Astrocyte of the hippocampus (primary cell): ENCODE measurements at regions not wholly inside any gene's neighbourhood (a gene's known extent, or its start where the extent isn't known, plus 50 kb on each side); places are given as distances from the start of the nearest gene placed in this dataset.

Experiments
- DNase-seq: peaks from one replicate; pipeline ENCODE4 v3.0.0; 2011; ENCODE audit warnings: low read depth, low spot score

DNA sequence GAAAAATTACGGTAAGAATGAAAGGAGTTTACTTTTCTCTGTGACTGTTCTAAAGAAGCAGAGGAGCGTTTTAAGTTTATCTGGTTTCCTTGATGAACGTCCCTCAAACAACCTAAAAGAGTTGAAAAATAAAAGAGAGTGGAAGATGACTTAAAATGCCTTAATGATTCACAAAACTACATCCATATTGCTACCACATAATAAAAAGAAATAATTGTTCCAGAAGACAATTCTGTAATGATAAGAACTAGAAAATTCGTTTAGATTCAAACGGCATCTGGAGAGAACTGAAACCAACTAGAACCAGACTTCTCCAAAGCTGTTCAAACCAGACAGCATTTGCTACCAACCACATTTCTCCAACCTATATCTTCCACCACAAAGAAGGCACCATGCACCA lies 68.1 kb downstream of the TEKT4 start:
- DNase-seq = no peak

DNA sequence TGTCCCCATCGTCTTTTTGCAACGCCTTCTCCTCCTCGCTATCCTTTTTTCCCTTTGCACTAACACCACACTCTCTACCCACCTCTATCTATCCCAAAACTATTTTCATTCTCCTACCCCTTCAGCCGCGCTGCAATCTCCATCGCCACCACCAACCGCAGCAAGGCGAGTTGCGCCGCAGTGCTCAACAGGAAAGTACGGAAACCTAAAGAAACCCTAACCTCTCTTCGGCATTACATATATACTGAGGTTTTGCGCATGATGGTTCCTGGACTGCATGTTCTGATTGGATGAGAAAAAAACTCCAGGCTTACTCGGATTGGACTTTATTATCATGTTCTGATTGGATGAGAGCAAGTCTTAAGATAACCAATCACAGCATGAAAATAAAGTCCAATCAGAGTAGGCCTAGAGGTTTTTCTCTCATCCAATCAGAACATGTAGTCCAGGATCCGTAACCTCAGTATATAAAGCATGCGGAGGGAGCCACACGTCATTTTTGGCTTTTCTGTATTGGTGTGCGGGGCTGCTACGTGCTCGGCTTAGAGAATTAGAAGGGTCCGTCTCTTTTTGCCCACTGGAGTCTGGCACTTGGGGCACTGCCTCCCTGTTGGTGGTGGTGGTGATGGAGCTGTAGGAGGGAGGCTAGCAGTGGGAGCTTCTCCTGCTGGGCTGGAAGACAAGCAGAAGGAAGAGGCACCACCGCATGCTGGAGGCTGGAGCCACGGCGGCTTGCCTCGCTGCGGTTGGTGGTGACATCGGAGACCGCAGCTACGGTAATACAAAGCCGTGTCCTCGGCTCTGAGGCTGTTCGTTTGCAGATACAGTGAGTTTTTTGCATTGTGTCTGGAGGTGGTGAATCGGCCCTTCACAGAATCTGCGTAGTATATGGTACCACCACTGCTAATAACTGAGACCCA lies 76.1 kb downstream of the TEKT4 start:
- no peak for DNase-seq

DNA sequence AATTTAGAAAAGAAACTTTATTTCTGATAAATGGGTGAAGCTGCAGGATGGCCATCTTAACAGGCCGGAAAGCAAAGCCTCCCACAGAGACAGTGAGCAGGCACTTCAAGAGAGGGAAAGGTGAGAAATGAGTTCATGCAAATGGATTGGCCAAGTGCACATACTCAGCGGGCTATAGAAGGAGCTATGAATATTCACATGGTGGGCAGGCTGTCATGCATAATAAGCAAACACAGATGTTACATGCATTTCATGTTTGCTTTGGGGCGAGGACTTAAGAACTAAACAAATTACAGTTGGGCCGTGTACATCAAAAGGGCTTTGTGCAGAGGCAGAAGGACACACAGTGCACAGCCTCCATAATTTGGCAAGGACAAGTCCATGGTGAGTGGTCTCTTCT lies 69.8 kb upstream of the MAL start:
- no peak for DNase-seq

DNA sequence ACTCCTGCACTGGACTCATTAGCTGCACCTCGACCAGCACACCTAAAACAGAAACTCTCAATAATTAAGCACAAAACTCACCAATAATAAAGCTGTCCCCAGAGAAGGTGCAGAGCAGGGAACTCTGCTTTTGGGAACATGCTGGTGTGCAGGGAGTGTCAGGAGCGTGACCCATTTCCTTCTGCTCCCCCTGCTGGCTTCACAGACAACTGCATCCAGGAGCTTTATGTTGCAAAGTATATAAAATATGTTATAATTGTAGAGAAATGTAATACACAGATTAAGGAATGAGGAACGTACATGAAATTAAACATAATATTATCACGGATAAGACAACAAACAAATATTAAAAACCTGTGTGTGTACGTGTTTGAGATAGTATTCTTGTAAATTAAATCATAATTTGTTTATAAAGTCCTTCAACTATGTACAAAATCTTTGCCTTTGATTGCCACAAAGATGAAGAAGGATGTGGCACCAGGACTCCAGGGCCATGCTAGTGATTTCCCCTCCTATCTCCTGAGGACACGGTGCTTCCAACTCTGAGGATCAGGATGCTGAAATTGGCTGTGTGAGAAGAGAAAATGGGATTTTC lies 68.6 kb upstream of the MAL start:
- peak; percentile 50 for DNase-seq

DNA sequence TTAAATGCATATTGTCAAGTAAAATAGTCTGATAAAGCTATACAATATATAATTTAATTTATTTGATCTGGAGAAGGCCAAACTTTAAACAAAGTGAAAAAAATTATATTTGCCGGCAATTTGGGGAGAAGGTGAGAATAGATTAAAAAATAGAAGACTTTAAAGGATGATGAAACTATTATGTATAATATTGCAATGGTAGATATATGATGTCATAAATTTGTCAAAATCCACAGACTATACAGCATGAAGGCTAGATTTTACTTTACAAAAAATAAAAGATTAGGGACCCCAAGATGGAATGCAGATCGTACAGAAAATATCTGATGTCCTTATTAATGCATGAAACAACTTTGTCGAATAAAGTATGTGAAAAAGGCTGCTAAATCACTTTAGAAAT lies 67.3 kb upstream of the MAL start:
- no peak for DNase-seq

DNA sequence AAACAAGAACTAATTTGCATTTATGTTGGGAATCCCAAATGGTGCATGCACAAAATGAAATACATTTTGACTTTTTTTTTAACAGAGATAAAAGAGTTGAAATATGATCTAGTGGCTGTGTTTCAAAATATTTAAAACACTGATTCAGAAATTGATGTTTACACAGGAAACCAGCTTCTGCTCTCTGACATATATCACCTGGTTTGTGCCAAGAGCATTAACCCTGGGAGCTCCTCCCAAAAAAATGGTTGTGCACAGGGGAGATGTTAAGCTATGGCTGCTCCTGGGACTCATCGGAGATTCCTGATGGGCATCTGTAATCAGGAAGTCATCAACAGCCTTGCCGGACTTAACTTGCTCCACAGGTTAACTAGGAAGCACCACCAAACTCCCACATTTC lies 65.2 kb upstream of the MAL start:
- no peak for DNase-seq

DNA sequence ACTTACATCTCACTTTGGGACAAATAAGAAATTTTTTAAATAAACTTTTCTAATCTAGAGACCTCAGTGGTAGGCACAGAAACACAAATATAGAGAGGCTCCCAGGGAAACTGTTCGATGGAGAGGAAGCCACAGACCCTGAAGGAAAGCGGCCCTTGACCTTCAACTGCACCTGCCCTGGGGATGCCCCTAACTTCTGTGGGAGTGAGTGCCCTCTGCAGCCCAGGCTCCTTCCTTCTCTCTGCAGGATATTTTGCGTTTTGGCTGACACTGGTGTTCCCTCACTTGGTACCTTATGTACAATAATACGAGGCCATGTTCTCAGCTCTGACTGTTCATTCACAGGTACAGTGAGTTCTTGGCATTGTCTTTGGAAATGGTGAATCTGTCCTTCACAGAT lies 64.8 kb upstream of the MAL start:
- no peak for DNase-seq

DNA sequence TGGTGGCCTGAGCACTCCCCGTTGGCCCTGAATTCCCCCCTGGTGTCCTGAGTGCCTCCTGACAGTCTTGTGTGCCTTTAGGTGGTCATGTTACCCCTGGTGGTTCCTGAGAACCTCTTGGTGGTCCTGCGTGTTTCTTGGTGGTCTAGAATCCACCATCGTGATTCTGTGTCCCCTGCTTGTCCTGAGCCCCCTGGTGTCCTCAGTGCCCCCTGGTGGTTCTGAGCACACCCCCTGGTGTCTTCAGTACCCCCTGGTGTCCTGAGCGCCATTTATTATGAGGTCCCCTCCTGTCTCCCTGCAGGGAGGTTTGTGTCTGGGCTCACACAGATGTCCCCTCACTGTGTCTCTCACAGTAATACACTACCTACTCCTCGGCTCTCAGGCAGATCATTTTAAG lies 61.3 kb upstream of the MAL start:
- no peak for DNase-seq

DNA sequence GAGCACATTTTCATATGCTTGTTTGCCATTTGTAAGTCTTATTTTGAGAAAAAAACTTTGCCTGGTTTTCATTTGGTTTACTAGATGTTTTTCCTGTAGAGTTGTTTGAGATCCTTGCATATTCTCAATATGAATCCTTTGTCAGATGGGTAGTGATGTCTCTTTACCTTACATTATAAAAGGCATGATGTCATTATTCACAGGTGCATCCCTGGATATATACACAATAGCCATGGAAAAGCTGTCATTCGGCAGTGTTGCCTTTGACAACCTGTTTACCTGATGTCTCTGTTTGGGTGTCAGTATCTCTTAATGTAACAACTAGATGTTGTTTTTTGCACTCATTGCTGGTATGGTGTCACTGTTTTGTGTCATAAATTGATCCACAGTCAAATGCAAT lies 58.8 kb upstream of the MAL start:
- no peak for DNase-seq

DNA sequence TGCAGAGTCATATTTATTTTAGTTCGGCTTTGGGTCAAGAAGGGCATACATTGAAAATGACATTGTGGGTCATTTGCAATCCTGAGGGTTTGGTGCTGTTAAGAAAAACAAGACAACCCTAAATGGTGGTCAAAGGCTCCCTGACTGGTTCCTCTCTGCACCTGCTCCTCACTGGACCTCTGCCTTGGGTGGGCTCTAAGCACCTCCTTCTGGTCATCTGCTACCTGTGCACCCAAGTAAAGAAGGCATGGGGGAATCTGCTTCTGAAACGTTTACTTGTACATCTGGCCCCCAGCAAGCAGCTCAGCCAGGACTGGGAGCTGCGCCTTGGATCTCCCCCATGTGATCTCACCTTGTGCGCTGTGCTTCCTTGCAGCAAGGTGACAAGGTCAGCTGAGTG lies 55.2 kb upstream of the MAL start:
- no peak for DNase-seq
